UCSD-AML1 (cell line): ENCODE measurements at regions not wholly inside any gene's neighbourhood (a gene's known extent, or its start where the extent isn't known, plus 50 kb on each side); places are given as distances from the start of the nearest gene placed in this dataset.
"Not testable (repeated sequence)": the region's sequence is repeated elsewhere in the genome, so short reads cannot be mapped to it uniquely, and the experiment has no call there.

ENCODE experiments used
- DNase-seq: peaks from one replicate; lab custom pipeline; 2025; ENCODE audit not compliant: unreplicated experiment; lab: John Stamatoyannopoulos, UW

- no peak for DNase-seq
Measured at GRCh38 chr4:29310252-29310651, 1409.9 kb upstream of the PCDH7 start.

GRCh38 chr4:29311247-29311646 is 1408.9 kb upstream of the PCDH7 start:
- DNase-seq = no peak

- DNase-seq = no peak
Measured at GRCh38 chr4:29319663-29320340, 1400.4 kb upstream of the PCDH7 start.

GRCh38 chr4:29320947-29321620 is 1399.1 kb upstream of the PCDH7 start:
- DNase-seq = no peak

GRCh38 chr4:29326004-29326403 is 1394.2 kb upstream of the PCDH7 start:
- DNase-seq = no peak

- no peak for DNase-seq
Measured at GRCh38 chr4:29326816-29327215, 1393.4 kb upstream of the PCDH7 start.

GRCh38 chr4:29336861-29337260 is 1383.3 kb upstream of the PCDH7 start:
- no peak for DNase-seq

- no peak for DNase-seq
Measured at GRCh38 chr4:29372971-29373370, 1347.2 kb upstream of the PCDH7 start.

- DNase-seq = no peak
Measured at GRCh38 chr4:29375716-29376115, 1344.5 kb upstream of the PCDH7 start.

- DNase-seq = not testable (repeated sequence)
Measured at GRCh38 chr4:29378237-29378636, 1341.9 kb upstream of the PCDH7 start.

- DNase-seq = no peak
Measured at GRCh38 chr4:29390921-29391320, 1329.2 kb upstream of the PCDH7 start.

- DNase-seq = no peak
Measured at GRCh38 chr4:29405116-29405515, 1315.1 kb upstream of the PCDH7 start.

- DNase-seq = no peak
Measured at GRCh38 chr4:29415771-29416170, 1304.4 kb upstream of the PCDH7 start.

- no peak for DNase-seq
Measured at GRCh38 chr4:29423836-29424721, 1296.1 kb upstream of the PCDH7 start.

GRCh38 chr4:29453303-29453820 is 1266.8 kb upstream of the PCDH7 start:
- DNase-seq = no peak

- no peak for DNase-seq
Measured at GRCh38 chr4:29459926-29460325, 1260.2 kb upstream of the PCDH7 start.

GRCh38 chr4:29467044-29467717 is 1253.0 kb upstream of the PCDH7 start:
- DNase-seq = no peak
